Occipital lobe (tissue), 1 donor: ENCODE measurements at regions not wholly inside any gene's neighbourhood (a gene's known extent, or its start where the extent isn't known, plus 50 kb on each side); places are given as distances from the start of the nearest gene placed in this dataset.
"Not testable (repeated sequence)": the region's sequence is repeated elsewhere in the genome, so short reads cannot be mapped to it uniquely, and the experiment has no call there.

ENCODE experiments used
- DNase-seq: peaks from one replicate; lab custom pipeline; 2025; lab: John Stamatoyannopoulos, UW

GRCh38 chr7:124635416-124635815 is 130.2 kb downstream of the GPR37 start:
- no peak for DNase-seq

- DNase-seq: no peak
Observed at GRCh38 chr7:124633740-124634139, 131.9 kb downstream of the GPR37 start.

- no peak for DNase-seq
Observed at GRCh38 chr7:124630395-124630794, 135.2 kb downstream of the GPR37 start.

GRCh38 chr7:124618871-124619270 is 146.7 kb downstream of the GPR37 start:
- DNase-seq: no peak

GRCh38 chr7:124618051-124618450 is 147.5 kb downstream of the GPR37 start:
- not testable (repeated sequence) for DNase-seq

GRCh38 chr7:124603066-124603465 is 162.5 kb downstream of the GPR37 start:
- DNase-seq: no peak

- DNase-seq: no peak
Observed at GRCh38 chr7:124597509-124597908, 168.1 kb downstream of the GPR37 start.

GRCh38 chr7:124596881-124597280 is 168.7 kb downstream of the GPR37 start:
- DNase-seq: no peak

- no peak for DNase-seq
Observed at GRCh38 chr7:124590814-124591213, 174.8 kb downstream of the GPR37 start.

- no peak for DNase-seq
Observed at GRCh38 chr7:124577256-124577655, 188.3 kb downstream of the GPR37 start.

- DNase-seq: no peak
Observed at GRCh38 chr7:124575176-124575575, 190.4 kb downstream of the GPR37 start.

- DNase-seq: no peak
Observed at GRCh38 chr7:124570558-124570957, 195.0 kb downstream of the GPR37 start.

GRCh38 chr7:124566583-124566982 is 199.0 kb downstream of the GPR37 start:
- no peak for DNase-seq

- no peak for DNase-seq
Observed at GRCh38 chr7:124557587-124557986, 208.0 kb downstream of the GPR37 start.

GRCh38 chr7:124557101-124557500 is 208.5 kb downstream of the GPR37 start:
- DNase-seq: no peak

GRCh38 chr7:124553502-124553901 is 212.1 kb downstream of the GPR37 start:
- no peak for DNase-seq

GRCh38 chr7:124552217-124552616 is 213.4 kb downstream of the GPR37 start:
- no peak for DNase-seq

- DNase-seq: no peak
Observed at GRCh38 chr7:124550036-124550435, 215.6 kb downstream of the GPR37 start.

- DNase-seq: no peak
Observed at GRCh38 chr7:124542476-124542875, 223.1 kb downstream of the GPR37 start.

GRCh38 chr7:124536156-124536762 is 229.3 kb downstream of the GPR37 start:
- DNase-seq: no peak

GRCh38 chr7:124532166-124532565 is 233.4 kb downstream of the GPR37 start:
- no peak for DNase-seq

- DNase-seq: no peak
Observed at GRCh38 chr7:124516911-124517310, 248.7 kb downstream of the GPR37 start.

GRCh38 chr7:124515106-124515830 is 250.3 kb downstream of the GPR37 start:
- no peak for DNase-seq
